ENCODE measurements at regions not wholly inside any gene's neighbourhood (a gene's known extent, or its start where the extent isn't known, plus 50 kb on each side); places are given as distances from the start of the nearest gene placed in this dataset.
"Not testable (repeated sequence)": the region's sequence is repeated elsewhere in the genome, so short reads cannot be mapped to it uniquely, and the experiment has no call there.

GRCh38 chr1:209187589-209187988 lies 395.9 kb upstream of the CAMK1G start:
- no peak for DNase-seq
- intact Hi-C loops (cut with DNase I): no loop called here

- intact Hi-C loops (cut with DNase I): no loop called here
- peak in 8 of 10 donors; percentile 18 to 92 (median 47) for DNase-seq
Measured at GRCh38 chr1:209190591-209191261, 392.8 kb upstream of the CAMK1G start.

- intact Hi-C loops (cut with DNase I): no loop called here
- no peak for DNase-seq
Measured at GRCh38 chr1:209191262-209191634, 392.3 kb upstream of the CAMK1G start.

GRCh38 chr1:209196140-209196539 lies 387.4 kb upstream of the CAMK1G start:
- intact Hi-C loops (cut with DNase I): no loop called here
- DNase-seq: no peak

GRCh38 chr1:209198961-209199750 lies 384.4 kb upstream of the CAMK1G start:
- intact Hi-C loops (cut with DNase I): no loop called here
- DNase-seq: no peak

- DNase-seq: no peak
- intact Hi-C loops (cut with DNase I): loop anchor here (5.0 kb wide), 1 partner anchor 152 kb away; no protein-coding TSS in a partner anchor
Measured at GRCh38 chr1:209199822-209200221, 383.7 kb upstream of the CAMK1G start.

- DNase-seq: not testable (repeated sequence)
- intact Hi-C loops (cut with DNase I): loop anchor here (2.0 to 5.0 kb wide), 3 partner anchors 46 to 364 kb away; no protein-coding TSS in a partner anchor
Measured at GRCh38 chr1:209202321-209202720, 381.2 kb upstream of the CAMK1G start.

GRCh38 chr1:209202830-209203532 lies 380.5 kb upstream of the CAMK1G start:
- intact Hi-C loops (cut with DNase I): loop anchor here (2.0 to 5.0 kb wide), 3 partner anchors 46 to 364 kb away; no protein-coding TSS in a partner anchor
- DNase-seq: peak in 4 of 10 donors; percentile 15 to 69 (median 31)

- DNase-seq: no peak
- intact Hi-C loops (cut with DNase I): loop anchor here (2.0 to 5.0 kb wide), 3 partner anchors 45 to 363 kb away; no protein-coding TSS in a partner anchor
Measured at GRCh38 chr1:209203533-209203895, 380.0 kb upstream of the CAMK1G start.

GRCh38 chr1:209205039-209205438 lies 378.5 kb upstream of the CAMK1G start:
- no peak for DNase-seq
- intact Hi-C loops (cut with DNase I): no loop called here

- peak in 8 of 10 donors; percentile 15 to 85 (median 35) for DNase-seq
- intact Hi-C loops (cut with DNase I): loop anchor here (2.0 kb wide), 1 partner anchor 554 kb away; no protein-coding TSS in a partner anchor
Measured at GRCh38 chr1:209207126-209207700, 376.3 kb upstream of the CAMK1G start.

- peak; percentile 57 to 97 (median 78) for DNase-seq
- intact Hi-C loops (cut with DNase I): loop anchor here (2.0 kb wide), 1 partner anchor 555 kb away; no protein-coding TSS in a partner anchor
Measured at GRCh38 chr1:209207701-209208286, 375.7 kb upstream of the CAMK1G start.

- no peak for DNase-seq
- intact Hi-C loops (cut with DNase I): no loop called here
Measured at GRCh38 chr1:209208648-209209047, 374.9 kb upstream of the CAMK1G start.

GRCh38 chr1:209213989-209214388 lies 369.5 kb upstream of the CAMK1G start:
- intact Hi-C loops (cut with DNase I): no loop called here
- DNase-seq: no peak

GRCh38 chr1:209215826-209216225 lies 367.7 kb upstream of the CAMK1G start:
- intact Hi-C loops (cut with DNase I): no loop called here

GRCh38 chr1:209218113-209218512 lies 365.4 kb upstream of the CAMK1G start:
- intact Hi-C loops (cut with DNase I): no loop called here
- DNase-seq: no peak

More at GRCh38 chr1:209215826-209216225, 367.7 kb upstream of the CAMK1G start:
- no peak for DNase-seq

GRCh38 chr1:209218981-209219380 lies 364.5 kb upstream of the CAMK1G start:
- intact Hi-C loops (cut with DNase I): no loop called here
- no peak for DNase-seq

GRCh38 chr1:209219791-209220524 lies 363.6 kb upstream of the CAMK1G start:
- DNase-seq: peak in 9 of 10 donors; percentile 21 to 89 (median 43)
- intact Hi-C loops (cut with DNase I): no loop called here

GRCh38 chr1:209222826-209223225 lies 360.7 kb upstream of the CAMK1G start:
- no peak for DNase-seq
- intact Hi-C loops (cut with DNase I): no loop called here

All from posterior cingulate gyrus (tissue), 11 donors.